Glomerular endothelial cell (primary cell): ENCODE measurements at regions not wholly inside any gene's neighbourhood (a gene's known extent, or its start where the extent isn't known, plus 50 kb on each side); places are given as distances from the start of the nearest gene placed in this dataset.

Experiments used
- DNase-seq: peaks from one replicate; pipeline ENCODE4 v3.0.0-alpha.2; 2011; ENCODE audit warnings: low read depth, low spot score; ENCODE audit errors: extremely low read depth

DNA sequence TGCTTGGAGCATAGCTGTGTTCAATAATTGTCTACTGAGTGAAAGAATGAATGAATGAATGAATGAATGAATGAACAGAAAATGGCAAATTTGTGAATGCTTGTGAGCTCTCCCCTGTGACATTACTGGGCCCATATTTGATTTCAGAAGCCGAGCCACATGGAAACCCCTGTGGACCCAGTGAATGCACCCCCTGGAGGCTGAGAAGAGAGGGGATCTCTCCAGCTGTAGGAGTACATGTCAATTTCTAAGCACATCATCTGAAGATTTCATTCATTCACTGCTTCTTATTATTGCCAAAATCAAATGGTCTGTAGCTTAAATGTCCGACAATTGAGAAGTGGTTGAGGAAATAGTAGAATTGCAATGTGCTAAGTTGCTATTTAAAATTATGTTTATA lies 58.3 kb upstream of the DOCK1 start:
- no peak for DNase-seq

DNA sequence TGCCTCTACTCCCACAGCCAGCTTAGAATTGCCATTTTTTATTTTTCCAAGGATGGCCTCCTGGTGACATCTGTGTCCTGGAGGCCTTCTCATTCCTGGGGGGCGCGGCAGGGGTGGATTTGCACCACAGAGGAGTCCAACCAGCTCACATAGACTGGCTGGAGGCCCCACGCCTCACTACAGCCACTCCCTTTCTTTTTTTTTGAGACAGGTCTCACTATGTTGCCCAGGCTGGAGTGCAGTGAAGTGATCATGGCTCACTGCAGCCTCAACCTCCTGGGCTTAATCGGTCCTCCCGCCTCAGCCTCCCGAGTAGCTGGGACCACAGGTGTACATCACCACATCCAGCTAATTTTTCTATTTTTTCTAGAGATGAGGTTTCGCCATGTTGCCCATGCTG lies 57.6 kb upstream of the DOCK1 start:
- no peak for DNase-seq

DNA sequence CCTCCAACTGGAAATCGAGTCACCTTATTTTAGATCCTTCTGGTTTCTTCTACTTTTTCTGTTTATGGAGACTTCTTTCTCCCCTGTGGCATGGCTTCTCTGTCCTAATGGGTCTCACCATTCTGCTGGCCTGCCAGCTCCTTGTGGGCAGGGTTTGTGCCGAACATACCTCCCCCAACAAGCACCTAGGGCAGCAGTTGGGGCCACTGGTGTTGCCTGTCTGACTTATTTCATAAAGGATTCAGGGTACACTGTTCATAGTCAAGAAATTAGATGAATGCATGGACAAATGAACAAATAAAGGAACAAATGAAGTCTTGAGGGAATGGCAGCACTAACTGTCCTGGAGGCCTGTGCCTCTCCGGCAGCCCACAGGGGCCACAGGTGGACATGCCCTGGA lies 55.6 kb upstream of the DOCK1 start:
- no peak for DNase-seq

DNA sequence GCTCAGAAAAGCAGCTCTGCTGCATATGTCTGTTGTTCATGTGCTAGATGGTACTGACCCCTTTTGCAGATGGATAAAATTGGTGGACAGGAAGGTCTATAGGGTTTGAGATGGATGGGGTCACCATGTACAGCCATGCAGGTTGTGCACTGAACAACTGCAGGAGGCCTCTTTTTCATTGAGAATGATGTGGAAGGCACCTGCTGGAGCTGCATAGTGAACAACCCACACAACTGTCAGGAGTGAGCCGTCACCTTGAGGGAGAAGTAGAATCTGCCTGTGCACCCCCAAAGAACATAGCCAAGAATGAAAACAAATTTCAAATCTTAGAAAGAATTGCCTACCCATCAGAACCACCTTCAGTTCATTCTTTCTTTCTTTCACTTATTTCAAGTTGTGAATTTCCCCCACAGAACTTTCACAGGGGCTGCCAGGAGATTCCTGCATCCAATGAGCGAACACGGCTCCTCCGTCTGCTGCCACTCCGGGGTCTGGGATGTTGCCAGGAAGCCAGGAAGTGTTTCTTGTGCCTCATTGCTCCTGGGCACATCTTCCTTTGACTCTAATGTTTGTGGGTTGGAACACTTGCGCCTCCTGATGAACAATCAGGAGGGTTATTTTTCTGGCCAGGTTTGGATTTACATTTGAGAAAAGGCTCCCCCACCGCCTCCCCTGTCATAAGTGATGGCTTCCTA lies 53.7 kb upstream of the DOCK1 start:
- DNase-seq, result no peak

DNA sequence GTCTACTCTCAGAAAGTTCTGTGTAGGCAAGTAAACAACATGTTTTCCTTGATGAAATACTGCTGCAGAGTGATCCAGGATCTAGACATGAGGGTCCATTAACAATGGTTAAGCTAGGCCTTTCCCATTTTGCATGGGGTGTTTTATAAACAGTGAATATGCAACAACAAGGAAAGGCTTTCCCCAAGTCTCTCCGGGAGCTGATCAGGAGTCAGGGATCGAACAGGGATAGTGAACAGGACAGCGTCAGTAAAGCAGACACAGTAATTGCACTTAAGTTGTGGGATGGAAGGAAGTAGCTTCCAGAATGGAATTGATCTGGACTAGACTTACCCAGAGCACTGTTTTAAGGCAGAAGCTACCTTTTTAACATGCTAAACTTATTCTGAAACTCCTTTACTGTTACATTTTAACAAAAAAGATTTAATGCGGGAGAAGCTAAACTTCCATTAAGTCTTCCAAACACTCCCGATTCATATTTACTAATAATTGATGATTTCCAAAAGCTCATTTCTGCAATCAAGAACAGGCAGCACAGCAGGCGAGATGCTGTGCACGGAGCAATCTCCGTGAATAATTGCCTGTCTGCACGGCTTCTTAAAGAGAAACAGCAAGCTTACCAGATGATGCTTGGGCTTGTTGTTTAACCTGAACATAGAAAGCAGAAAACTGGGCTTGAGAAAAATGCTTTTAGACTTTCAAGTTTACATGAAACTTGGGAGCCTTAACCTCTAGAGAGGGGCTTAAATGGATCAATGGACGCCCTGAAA lies 50.3 kb upstream of the DOCK1 start:
- no peak for DNase-seq
